Stimulated activated CD8-positive, alpha-beta memory T cell treated with anti-CD3 and anti-CD28 coated beads, Interleukin-12 subunit alpha, Interleukin-12 subunit beta, amount 100 ng/mL, for 1 hour (primary cell): ENCODE measurements at regions not wholly inside any gene's neighbourhood (a gene's known extent, or its start where the extent isn't known, plus 50 kb on each side); places are given as distances from the start of the nearest gene placed in this dataset.
"Not testable (repeated sequence)": the region's sequence is repeated elsewhere in the genome, so short reads cannot be mapped to it uniquely, and the experiment has no call there.

ENCODE experiments used
- DNase-seq: peaks from one replicate; pipeline ENCODE4 v3.0.0-alpha.2; 2020; ENCODE audit warnings: low read depth

- no peak for DNase-seq
Observed at GRCh38 chr2:18311420-18312195, 248.8 kb downstream of the RDH14 start.

GRCh38 chr2:18309627-18310026 lies 250.8 kb downstream of the RDH14 start:
- no peak for DNase-seq

- DNase-seq: no peak
Observed at GRCh38 chr2:18309188-18309587, 251.3 kb downstream of the RDH14 start.

- no peak for DNase-seq
Observed at GRCh38 chr2:18304849-18305248, 255.6 kb downstream of the RDH14 start.

- no peak for DNase-seq
Observed at GRCh38 chr2:18301421-18302139, 258.9 kb downstream of the RDH14 start.

GRCh38 chr2:18299423-18300212 lies 260.8 kb downstream of the RDH14 start:
- no peak for DNase-seq

- DNase-seq: no peak
Observed at GRCh38 chr2:18297534-18298058, 262.9 kb downstream of the RDH14 start.

- no peak for DNase-seq
Observed at GRCh38 chr2:18290386-18290785, 270.1 kb downstream of the RDH14 start.

- DNase-seq: no peak
Observed at GRCh38 chr2:18286897-18287296, 273.6 kb downstream of the RDH14 start.

GRCh38 chr2:18284331-18284730 lies 276.1 kb downstream of the RDH14 start:
- no peak for DNase-seq

- no peak for DNase-seq
Observed at GRCh38 chr2:18282026-18282425, 278.4 kb downstream of the RDH14 start.

GRCh38 chr2:18276583-18277075 lies 283.8 kb downstream of the RDH14 start:
- DNase-seq: no peak

- no peak for DNase-seq
Observed at GRCh38 chr2:18273205-18273604, 287.2 kb downstream of the RDH14 start.

- DNase-seq: no peak
Observed at GRCh38 chr2:18272148-18272494, 288.3 kb downstream of the RDH14 start.

- DNase-seq: no peak
Observed at GRCh38 chr2:18271370-18272147, 288.9 kb downstream of the RDH14 start.

GRCh38 chr2:18268400-18268799 lies 292.1 kb downstream of the RDH14 start:
- DNase-seq: no peak

- no peak for DNase-seq
Observed at GRCh38 chr2:18267501-18267900, 293.0 kb downstream of the RDH14 start.

- not testable (repeated sequence) for DNase-seq
Observed at GRCh38 chr2:18266699-18267098, 293.8 kb downstream of the RDH14 start.

- DNase-seq: no peak
Observed at GRCh38 chr2:18265614-18266586, 294.6 kb downstream of the RDH14 start.

- DNase-seq: no peak
Observed at GRCh38 chr2:18262601-18263000, 297.9 kb downstream of the RDH14 start.
